ENCODE measurements at regions not wholly inside any gene's neighbourhood (a gene's known extent, or its start where the extent isn't known, plus 50 kb on each side); places are given as distances from the start of the nearest gene placed in this dataset.

- TF ChIP-seq, protein P1, sequence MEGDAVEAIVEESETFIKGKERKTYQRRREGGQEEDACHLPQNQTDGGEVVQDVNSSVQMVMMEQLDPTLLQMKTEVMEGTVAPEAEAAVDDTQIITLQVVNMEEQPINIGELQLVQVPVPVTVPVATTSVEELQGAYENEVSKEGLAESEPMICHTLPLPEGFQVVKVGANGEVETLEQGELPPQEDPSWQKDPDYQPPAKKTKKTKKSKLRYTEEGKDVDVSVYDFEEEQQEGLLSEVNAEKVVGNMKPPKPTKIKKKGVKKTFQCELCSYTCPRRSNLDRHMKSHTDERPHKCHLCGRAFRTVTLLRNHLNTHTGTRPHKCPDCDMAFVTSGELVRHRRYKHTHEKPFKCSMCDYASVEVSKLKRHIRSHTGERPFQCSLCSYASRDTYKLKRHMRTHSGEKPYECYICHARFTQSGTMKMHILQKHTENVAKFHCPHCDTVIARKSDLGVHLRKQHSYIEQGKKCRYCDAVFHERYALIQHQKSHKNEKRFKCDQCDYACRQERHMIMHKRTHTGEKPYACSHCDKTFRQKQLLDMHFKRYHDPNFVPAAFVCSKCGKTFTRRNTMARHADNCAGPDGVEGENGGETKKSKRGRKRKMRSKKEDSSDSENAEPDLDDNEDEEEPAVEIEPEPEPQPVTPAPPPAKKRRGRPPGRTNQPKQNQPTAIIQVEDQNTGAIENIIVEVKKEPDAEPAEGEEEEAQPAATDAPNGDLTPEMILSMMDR (IDR thresholded peaks at IDR 0.05; ENCODE audit: unreplicated experiment): no peak
- H3K9me3 Mint-ChIP-seq (ENCODE audit: unreplicated experiment): no peaks in the 10 kb centered on the region
- peaks cover 6% of the 10 kb centered on the region for H3K4me1 Mint-ChIP-seq (ENCODE audit: insufficient read depth, unreplicated experiment)
- ChIA-PET CTCF (no interaction called here), POLR2A (interaction anchor here (1.2 kb wide), 1 partner anchor 14 kb away, joined by 3 read pairs; no protein-coding TSS in a partner anchor)
- H3K27me3 Mint-ChIP-seq (ENCODE audit: insufficient read depth, unreplicated experiment): no peaks in the 10 kb centered on the region
- no peak overlapping the region for H3K4me3 Mint-ChIP-seq (ENCODE audit: unreplicated experiment)
- H3K27ac Mint-ChIP-seq (ENCODE audit: low read depth, unreplicated experiment): no peak overlapping the region
- intact Hi-C loops (cut with micrococcal nuclease): no loop called here
- H3K36me3 Mint-ChIP-seq (ENCODE audit: insufficient read depth, unreplicated experiment): no peaks in the 10 kb centered on the region
- no peak for DNase-seq (ENCODE audit: unreplicated experiment)
- BruUV-seq (replicated peaks): no TSS peak
Measured at GRCh38 chr7:92997152-92997551, 120.6 kb downstream of the SAMD9 start.

GRCh38 chr7:92994901-92995300, 122.9 kb downstream of the SAMD9 start:
- H3K36me3 Mint-ChIP-seq (ENCODE audit: insufficient read depth, unreplicated experiment): no peaks in the 10 kb centered on the region
- CTCF ChIA-PET: no interaction called here
- H3K4me3 Mint-ChIP-seq (ENCODE audit: unreplicated experiment): no peak overlapping the region
- no TSS peak for BruUV-seq (replicated peaks)
- DNase-seq (ENCODE audit: unreplicated experiment): no peak
- TF ChIP-seq, protein P1 (IDR thresholded peaks at IDR 0.05; ENCODE audit: unreplicated experiment): no peak
- H3K9me3 Mint-ChIP-seq (ENCODE audit: unreplicated experiment): no peaks in the 10 kb centered on the region
- no peaks in the 10 kb centered on the region for H3K27me3 Mint-ChIP-seq (ENCODE audit: insufficient read depth, unreplicated experiment)
- POLR2A ChIA-PET: no interaction called here
- H3K27ac Mint-ChIP-seq (ENCODE audit: low read depth, unreplicated experiment): no peak overlapping the region
- peaks cover 6% of the 10 kb centered on the region for H3K4me1 Mint-ChIP-seq (ENCODE audit: insufficient read depth, unreplicated experiment)
- intact Hi-C loops (cut with micrococcal nuclease): no loop called here

- Mint-ChIP-seq H3K9me3 (ENCODE audit: unreplicated experiment) (no peaks in the 10 kb centered on the region), H3K4me3 (ENCODE audit: unreplicated experiment) (no peak overlapping the region), H3K27me3 (ENCODE audit: insufficient read depth, unreplicated experiment) (no peaks in the 10 kb centered on the region), H3K4me1 (ENCODE audit: insufficient read depth, unreplicated experiment) (peaks cover 15% of the 10 kb centered on the region), H3K36me3 (ENCODE audit: insufficient read depth, unreplicated experiment) (no peaks in the 10 kb centered on the region), H3K27ac (ENCODE audit: low read depth, unreplicated experiment) (no peak overlapping the region)
- ChIA-PET POLR2A (no interaction called here), CTCF (no interaction called here)
- TF ChIP-seq, protein P1 (IDR thresholded peaks at IDR 0.05; ENCODE audit: unreplicated experiment): no peak
- intact Hi-C loops (cut with micrococcal nuclease): no loop called here
- no TSS peak for BruUV-seq (replicated peaks)
- DNase-seq (ENCODE audit: unreplicated experiment): no peak
Measured at GRCh38 chr7:92992932-92993331, 124.8 kb downstream of the SAMD9 start.

DNA sequence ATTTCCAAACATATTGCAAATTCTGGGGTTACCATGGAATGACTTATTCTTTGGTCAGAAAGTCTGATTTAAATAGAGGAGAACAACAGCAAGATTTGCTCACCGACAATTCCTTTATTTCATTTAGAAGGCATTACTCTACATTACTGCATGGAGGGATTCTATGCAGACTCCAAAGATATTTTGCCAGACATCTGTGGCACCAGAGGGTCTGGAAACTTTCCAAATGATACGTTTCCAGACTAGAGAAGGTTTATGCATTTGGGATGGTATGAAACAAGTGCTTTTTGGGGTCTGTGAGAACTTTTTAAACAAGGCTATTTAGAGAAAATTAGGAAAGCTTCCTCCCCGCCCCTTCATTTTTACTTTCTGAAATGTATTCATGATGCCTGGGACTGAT, 125.3 kb downstream of the SAMD9 start:
- TF ChIP-seq, protein P1 (IDR thresholded peaks at IDR 0.05; ENCODE audit: unreplicated experiment): no peak
- no peak overlapping the region for H3K27ac Mint-ChIP-seq (ENCODE audit: low read depth, unreplicated experiment)

More for the DNA sequence above, 125.3 kb downstream of the SAMD9 start:
- CTCF ChIA-PET: no interaction called here
- no peak for DNase-seq (ENCODE audit: unreplicated experiment)
- peaks cover 19% of the 10 kb centered on the region for H3K4me1 Mint-ChIP-seq (ENCODE audit: insufficient read depth, unreplicated experiment)
- intact Hi-C loops (cut with micrococcal nuclease): no loop called here
- no peak overlapping the region for H3K4me3 Mint-ChIP-seq (ENCODE audit: unreplicated experiment)
- POLR2A ChIA-PET: interaction anchor here (1.2 kb wide), 1 partner anchor 51 kb away, joined by 6 read pairs; no protein-coding TSS in a partner anchor
- H3K36me3 Mint-ChIP-seq (ENCODE audit: insufficient read depth, unreplicated experiment): no peaks in the 10 kb centered on the region
- H3K9me3 Mint-ChIP-seq (ENCODE audit: unreplicated experiment): no peaks in the 10 kb centered on the region
- no TSS peak for BruUV-seq (replicated peaks)
- no peaks in the 10 kb centered on the region for H3K27me3 Mint-ChIP-seq (ENCODE audit: insufficient read depth, unreplicated experiment)

All from MCF 10A (cell line).